ENCODE measurements at regions not wholly inside any gene's neighbourhood (a gene's known extent, or its start where the extent isn't known, plus 50 kb on each side); places are given as distances from the start of the nearest gene placed in this dataset.

GRCh38 chr2:56117764-56118163 is 66.0 kb upstream of the CCDC85A start (continued):
- no peak for TF ChIP-seq ZNF592 (IDR thresholded peaks at IDR 0.05)
- no peak for TF ChIP-seq ZBED1 (IDR thresholded peaks at IDR 0.05; ENCODE audit: borderline replicate concordance)

GRCh38 chr2:56118474-56118873 is 65.3 kb upstream of the CCDC85A start:
- ChIA-PET CTCF (no interaction called here), RAD21 (ENCODE audit: unreplicated experiment) (no interaction called here)
- no peak for FAIRE-seq
- no peak for TF ChIP-seq CUX1 (IDR thresholded peaks at IDR 0.05; ENCODE audit: insufficient replicate concordance, low read depth, low read length)
- TF ChIP-seq NFXL1 (IDR thresholded peaks at IDR 0.05; ENCODE audit: borderline replicate concordance) = no peak
- no peak for TF ChIP-seq E4F1 (IDR thresholded peaks at IDR 0.05; ENCODE audit: borderline replicate concordance, partially characterized antibody)
- no peak for TF ChIP-seq IRF5 (IDR thresholded peaks at IDR 0.05; ENCODE audit: borderline replicate concordance)

More at GRCh38 chr2:56118474-56118873, 65.3 kb upstream of the CCDC85A start:
- SMC1A ChIA-PET (ENCODE audit: uncharacterized antibody, unreplicated experiment) = no interaction called here
- WGBS (ENCODE audit: insufficient coverage, insufficient replicate concordance, low lambda C conversion rate, missing lambda C conversion rate) = 0% methylated on average over 4 of the region's 4 CpGs
- no peaks in the 10 kb centered on the region for H4K20me1 ChIP-seq (ENCODE audit: control insufficient read depth, insufficient read depth)
- intact Hi-C loops (cut with micrococcal nuclease; ENCODE audit: unreplicated experiment) = no loop called here
- H3K27me3 ChIP-seq (replicated peaks in 1 of 2; ENCODE audit: control insufficient read depth in 2 of 2, insufficient read depth in 2 of 2, low read length in 1 of 2) = no peaks in the 10 kb centered on the region
- no peaks in the 10 kb centered on the region for H3K36me3 ChIP-seq (ENCODE audit: control insufficient read depth in 2 of 2, insufficient read depth in 2 of 2, low read length in 1 of 2)
- BruUV-seq (replicated peaks) = no TSS peak
- no peak for DNase-seq (ENCODE audit: low read depth, low spot score)
- no peak overlapping the region for H2AFZ ChIP-seq (ENCODE audit: control insufficient read depth, low read depth, low read length)
- no peak overlapping the region for H3K4me2 ChIP-seq (ENCODE audit: control insufficient read depth, insufficient read depth)
- no peak overlapping the region for H3K9ac ChIP-seq (ENCODE audit: control insufficient read depth, insufficient read depth, low read length)
- no peak for ATAC-seq
- no peaks in the 10 kb centered on the region for H3K4me1 ChIP-seq (ENCODE audit: control insufficient read depth, insufficient read depth, low read length)
- POLR2A ChIA-PET = no interaction called here
- H3K27ac ChIP-seq (ENCODE audit: control insufficient read depth, insufficient read depth) = no peak overlapping the region
- H3K9me3 ChIP-seq (replicated peaks; ENCODE audit: control insufficient read depth, insufficient read depth, low read length) = no peaks in the 10 kb centered on the region
- H3K79me2 ChIP-seq (ENCODE audit: control insufficient read depth, insufficient read depth, low read length) = no peaks in the 10 kb centered on the region
- H3K4me3 ChIP-seq = no peak overlapping the region
- in situ Hi-C loops (cut with MboI) = no loop called here

Measured in GM12878 (cell line).